ENCODE measurements at regions not wholly inside any gene's neighbourhood (a gene's known extent, or its start where the extent isn't known, plus 50 kb on each side); places are given as distances from the start of the nearest gene placed in this dataset.

DNA sequence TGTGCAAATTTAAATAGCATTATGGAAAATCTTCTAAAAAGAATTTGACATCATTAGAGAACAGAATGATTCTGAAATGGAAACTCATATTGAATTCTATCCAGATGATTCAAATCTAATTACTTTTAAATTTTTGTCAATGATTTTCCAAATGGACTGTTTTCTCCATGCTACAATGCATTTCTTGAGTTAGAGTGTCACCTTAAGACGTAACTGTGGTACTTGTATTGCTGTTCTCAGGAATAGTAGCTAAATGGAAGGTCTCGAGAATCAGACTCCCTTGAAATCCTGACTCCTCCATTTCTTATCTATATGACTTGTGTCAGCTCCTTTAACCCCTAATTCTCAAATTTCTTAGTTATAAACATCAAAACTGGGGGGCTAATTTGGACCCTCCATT, 102.3 kb downstream of the P2RY1 start:
- TF ChIP-seq POLR2A (IDR thresholded peaks at IDR 0.05; ENCODE audit: low read depth, low read length): no peak
- TF ChIP-seq SPI1 (IDR thresholded peaks at IDR 0.05; ENCODE audit: low read depth, low read length): no peak

Data from GM12891 (cell line).